Neural cell (in vitro differentiated cells): ENCODE measurements at regions not wholly inside any gene's neighbourhood (a gene's known extent, or its start where the extent isn't known, plus 50 kb on each side); places are given as distances from the start of the nearest gene placed in this dataset.

ENCODE experiments used
- H2AFZ ChIP-seq: fragments of 200-600, 300-800 bp; sonication (generic), shearing (Covaris generic); 2 replicates; pipeline ENCODE4 v1.6.0; 2014; ENCODE audit warnings: low read depth, mild to moderate bottlenecking, antibody characterized with exemption, low read length, moderate library complexity
- H3F3A ChIP-seq: fragments of 200-600 bp; shearing (Covaris generic); 2 replicates; pipeline ENCODE4 v1.6.1; 2016; ENCODE audit warnings: mild to moderate bottlenecking, moderate library complexity, mixed read lengths, antibody characterized with exemption, low read length; ENCODE audit not compliant: insufficient read depth, poor library complexity, severe bottlenecking
- H3K27ac ChIP-seq: fragments of 200-600, 300-800 bp; sonication (generic), shearing (Covaris generic); 2 replicates; pipeline ENCODE4 v1.5.1; 2014; ENCODE audit warnings: mild to moderate bottlenecking, low read length, moderate library complexity
- H3K27me3 ChIP-seq: fragments of 300-800, 200-600 bp; sonication (generic), shearing (Covaris generic); 2 replicates; pipeline ENCODE4 v1.6.0; 2014; ENCODE audit warnings: mild to moderate bottlenecking, low read depth, low read length, moderate library complexity; ENCODE audit not compliant: insufficient read depth
- H3K36me3 ChIP-seq: fragments of 300-800, 200-600 bp; sonication (generic), shearing (Covaris generic); 2 replicates; pipeline ENCODE4 v1.5.1; 2014; ENCODE audit warnings: mild to moderate bottlenecking, antibody characterized with exemption, low read length, moderate library complexity; ENCODE audit not compliant: insufficient read depth
- H3K4me2 ChIP-seq: fragments of 300-800, 200-600 bp; sonication (generic), shearing (Covaris generic); 2 replicates; pipeline ENCODE4 v1.6.0; 2014; ENCODE audit warnings: mild to moderate bottlenecking, low read length
- H3K4me3 ChIP-seq: fragments of 300-800, 200-600 bp; sonication (generic), shearing (Covaris generic); 2 replicates; pipeline ENCODE4 v1.5.1; 2014; ENCODE audit warnings: mild to moderate bottlenecking, low read length, moderate library complexity
- H3K79me2 ChIP-seq: fragments of 200-600 bp; shearing (Covaris generic); replicated peaks from 2 replicates; pipeline ENCODE4 v1.6.0; 2014; ENCODE audit warnings: mild to moderate bottlenecking, low read length, moderate library complexity; ENCODE audit not compliant: insufficient read depth
- H3K9ac ChIP-seq: fragments of 300-800, 200-600 bp; sonication (generic), shearing (Covaris generic); 2 replicates; pipeline ENCODE4 v1.6.1; 2016; ENCODE audit warnings: mild to moderate bottlenecking, low read length, mixed read lengths
- H3K9me2 ChIP-seq: fragments of 200-600 bp; shearing (Covaris generic); 2 replicates; pipeline ENCODE4 v1.6.1; 2016; ENCODE audit warnings: mild to moderate bottlenecking, low read length, mixed read lengths; ENCODE audit not compliant: insufficient read depth
- H3K9me3 ChIP-seq: fragments of 200-600, 300-800 bp; sonication (generic), shearing (Covaris generic); 2 replicates; pipeline ENCODE4 v1.6.1; 2016; ENCODE audit warnings: mild to moderate bottlenecking, mixed run types, low read length, moderate library complexity, mixed read lengths
- H4K20me1 ChIP-seq: fragments of 200-600 bp; shearing (Covaris generic); 2 replicates; pipeline ENCODE4 v1.6.1; 2016; ENCODE audit warnings: mild to moderate bottlenecking, mixed run types; ENCODE audit not compliant: insufficient read depth
- EP300 ChIP-seq: fragments of 450-650 bp; conservative IDR thresholded peaks from 2 replicates; pipeline ENCODE4 v1.6.1; 2014; ENCODE audit warnings: antibody characterized with exemption, mild to moderate bottlenecking, moderate library complexity; ENCODE audit not compliant: poor library complexity, severe bottlenecking
- EZH2 ChIP-seq: fragments of 200-600, 300-800 bp; shearing (Covaris generic), sonication (generic); IDR thresholded peaks from 2 replicates; pipeline ENCODE4 v1.6.1; 2014; ENCODE audit warnings: antibody characterized with exemption, low read length, borderline replicate concordance, mild to moderate bottlenecking; ENCODE audit not compliant: insufficient read depth, poor library complexity, severe bottlenecking
- MXI1 ChIP-seq: fragments of 450-650 bp; conservative IDR thresholded peaks from 2 replicates; pipeline ENCODE4 v1.6.1; 2014; ENCODE audit warnings: antibody characterized with exemption, mild to moderate bottlenecking; ENCODE audit not compliant: poor library complexity, severe bottlenecking
- POLR2AphosphoS5 ChIP-seq: IDR thresholded peaks from 2 replicates; pipeline ENCODE4 v1.6.1; 2012
- RAD21 ChIP-seq: fragments of 450-650 bp; conservative IDR thresholded peaks from 2 replicates; pipeline ENCODE4 v1.6.1; 2014; ENCODE audit warnings: antibody characterized with exemption, mild to moderate bottlenecking, moderate library complexity
- SMC3 ChIP-seq: fragments of 450-650 bp; conservative IDR thresholded peaks from 2 replicates; pipeline ENCODE4 v1.6.1; 2014; ENCODE audit warnings: antibody characterized with exemption, mild to moderate bottlenecking, moderate library complexity; ENCODE audit not compliant: poor library complexity
- TAF1 ChIP-seq: IDR thresholded peaks from 2 replicates; pipeline ENCODE4 v1.6.1; 2012; ENCODE audit warnings: low read depth
- TF ChIP-seq, protein P1 (sequence below): fragments of 450-650 bp; IDR thresholded peaks from 2 replicates; pipeline ENCODE4 v1.5.1; 2014; ENCODE audit warnings: antibody characterized with exemption, mild to moderate bottlenecking, moderate library complexity; ENCODE audit not compliant: poor library complexity, severe bottlenecking
- TF ChIP-seq, protein P2 (sequence below): IDR thresholded peaks from 2 replicates; pipeline ENCODE4 v1.6.1; 2012; ENCODE audit warnings: borderline replicate concordance

DNA sequence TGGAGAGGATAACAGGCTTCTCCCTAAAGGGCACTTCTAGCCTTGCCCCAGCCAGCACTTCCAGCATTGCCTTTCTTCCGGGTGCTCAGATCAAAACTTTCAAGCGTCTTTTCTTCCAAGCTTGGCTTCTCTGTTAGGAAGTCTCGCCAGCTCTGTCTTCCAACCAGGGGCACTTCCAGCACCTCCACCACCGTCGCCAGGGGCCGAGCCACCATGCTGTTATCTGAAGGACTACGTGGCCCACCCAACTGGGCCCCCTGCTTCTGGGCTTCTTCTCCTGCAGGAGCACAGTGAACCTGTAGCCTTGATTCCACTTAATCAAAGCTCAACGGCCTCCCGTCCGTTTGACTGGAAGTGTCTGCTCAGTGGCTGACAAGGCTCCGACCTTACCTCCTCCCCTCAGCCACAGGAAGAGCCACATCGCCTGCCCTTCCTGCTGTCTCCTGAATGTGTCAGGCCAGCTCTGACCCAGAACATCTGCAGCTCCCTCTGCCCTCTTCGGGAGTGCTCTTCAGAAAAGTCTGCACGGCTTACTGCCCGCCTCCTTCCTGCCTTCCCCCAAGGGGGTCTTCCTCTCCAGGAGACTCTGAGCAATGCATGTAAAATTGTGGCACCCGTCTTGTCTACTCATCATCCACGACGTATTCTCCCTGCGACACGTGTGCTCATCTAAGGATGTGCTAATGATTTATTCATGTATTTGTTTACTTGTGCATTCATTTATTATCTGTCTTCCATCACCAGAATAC, 527.0 kb downstream of the CDH26 start:
- no peak overlapping the region for H3K4me2 ChIP-seq
- TF ChIP-seq RAD21 (no peak), EP300 (no peak), MXI1 (no peak), TAF1 (no peak), POLR2AphosphoS5 (no peak), EZH2 (no peak), SMC3 (no peak)
- TF ChIP-seq, protein P1, sequence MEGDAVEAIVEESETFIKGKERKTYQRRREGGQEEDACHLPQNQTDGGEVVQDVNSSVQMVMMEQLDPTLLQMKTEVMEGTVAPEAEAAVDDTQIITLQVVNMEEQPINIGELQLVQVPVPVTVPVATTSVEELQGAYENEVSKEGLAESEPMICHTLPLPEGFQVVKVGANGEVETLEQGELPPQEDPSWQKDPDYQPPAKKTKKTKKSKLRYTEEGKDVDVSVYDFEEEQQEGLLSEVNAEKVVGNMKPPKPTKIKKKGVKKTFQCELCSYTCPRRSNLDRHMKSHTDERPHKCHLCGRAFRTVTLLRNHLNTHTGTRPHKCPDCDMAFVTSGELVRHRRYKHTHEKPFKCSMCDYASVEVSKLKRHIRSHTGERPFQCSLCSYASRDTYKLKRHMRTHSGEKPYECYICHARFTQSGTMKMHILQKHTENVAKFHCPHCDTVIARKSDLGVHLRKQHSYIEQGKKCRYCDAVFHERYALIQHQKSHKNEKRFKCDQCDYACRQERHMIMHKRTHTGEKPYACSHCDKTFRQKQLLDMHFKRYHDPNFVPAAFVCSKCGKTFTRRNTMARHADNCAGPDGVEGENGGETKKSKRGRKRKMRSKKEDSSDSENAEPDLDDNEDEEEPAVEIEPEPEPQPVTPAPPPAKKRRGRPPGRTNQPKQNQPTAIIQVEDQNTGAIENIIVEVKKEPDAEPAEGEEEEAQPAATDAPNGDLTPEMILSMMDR = no peak
- TF ChIP-seq, protein P2, sequence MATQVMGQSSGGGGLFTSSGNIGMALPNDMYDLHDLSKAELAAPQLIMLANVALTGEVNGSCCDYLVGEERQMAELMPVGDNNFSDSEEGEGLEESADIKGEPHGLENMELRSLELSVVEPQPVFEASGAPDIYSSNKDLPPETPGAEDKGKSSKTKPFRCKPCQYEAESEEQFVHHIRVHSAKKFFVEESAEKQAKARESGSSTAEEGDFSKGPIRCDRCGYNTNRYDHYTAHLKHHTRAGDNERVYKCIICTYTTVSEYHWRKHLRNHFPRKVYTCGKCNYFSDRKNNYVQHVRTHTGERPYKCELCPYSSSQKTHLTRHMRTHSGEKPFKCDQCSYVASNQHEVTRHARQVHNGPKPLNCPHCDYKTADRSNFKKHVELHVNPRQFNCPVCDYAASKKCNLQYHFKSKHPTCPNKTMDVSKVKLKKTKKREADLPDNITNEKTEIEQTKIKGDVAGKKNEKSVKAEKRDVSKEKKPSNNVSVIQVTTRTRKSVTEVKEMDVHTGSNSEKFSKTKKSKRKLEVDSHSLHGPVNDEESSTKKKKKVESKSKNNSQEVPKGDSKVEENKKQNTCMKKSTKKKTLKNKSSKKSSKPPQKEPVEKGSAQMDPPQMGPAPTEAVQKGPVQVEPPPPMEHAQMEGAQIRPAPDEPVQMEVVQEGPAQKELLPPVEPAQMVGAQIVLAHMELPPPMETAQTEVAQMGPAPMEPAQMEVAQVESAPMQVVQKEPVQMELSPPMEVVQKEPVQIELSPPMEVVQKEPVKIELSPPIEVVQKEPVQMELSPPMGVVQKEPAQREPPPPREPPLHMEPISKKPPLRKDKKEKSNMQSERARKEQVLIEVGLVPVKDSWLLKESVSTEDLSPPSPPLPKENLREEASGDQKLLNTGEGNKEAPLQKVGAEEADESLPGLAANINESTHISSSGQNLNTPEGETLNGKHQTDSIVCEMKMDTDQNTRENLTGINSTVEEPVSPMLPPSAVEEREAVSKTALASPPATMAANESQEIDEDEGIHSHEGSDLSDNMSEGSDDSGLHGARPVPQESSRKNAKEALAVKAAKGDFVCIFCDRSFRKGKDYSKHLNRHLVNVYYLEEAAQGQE = no peak
- no peak overlapping the region for H2AFZ ChIP-seq
- no peaks in the 10 kb centered on the region for H3K9me3 ChIP-seq
- H3K9ac ChIP-seq = no peak overlapping the region
- H3K27ac ChIP-seq = no peak overlapping the region
- H3F3A ChIP-seq = no peaks in the 10 kb centered on the region
- H3K79me2 ChIP-seq = no peaks in the 10 kb centered on the region
- no peaks in the 10 kb centered on the region for H4K20me1 ChIP-seq
- H3K36me3 ChIP-seq = no peaks in the 10 kb centered on the region
- no peak overlapping the region for H3K4me3 ChIP-seq
- H3K27me3 ChIP-seq = no peaks in the 10 kb centered on the region
- no peaks in the 10 kb centered on the region for H3K9me2 ChIP-seq

DNA sequence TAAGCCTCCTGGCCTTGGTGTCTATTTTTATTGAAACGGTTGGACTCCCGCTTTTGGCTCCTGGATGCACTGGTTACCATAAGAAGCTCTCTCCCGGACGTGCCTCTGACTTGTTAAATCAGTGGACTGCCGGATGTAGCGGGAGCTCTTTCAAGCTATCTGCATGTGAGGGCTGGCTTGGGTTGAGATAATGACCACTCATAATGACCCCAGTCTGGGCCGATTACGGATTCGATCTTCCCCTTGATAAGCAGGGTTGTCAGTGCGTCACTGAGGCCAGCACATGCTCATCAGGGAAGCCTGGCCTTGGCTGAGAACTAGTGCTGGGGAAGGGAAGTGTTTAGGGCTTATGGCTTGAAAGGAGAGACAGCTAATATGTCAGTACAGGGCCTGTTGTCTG, 528.1 kb downstream of the CDH26 start:
- H2AFZ ChIP-seq = no peak overlapping the region
- H3K9me2 ChIP-seq = no peaks in the 10 kb centered on the region
- TF ChIP-seq MXI1 (no peak), POLR2AphosphoS5 (no peak), RAD21 (no peak), EP300 (no peak), EZH2 (no peak), SMC3 (no peak), TAF1 (no peak)
- TF ChIP-seq, protein P1 = no peak
- TF ChIP-seq, protein P2 = no peak
- no peaks in the 10 kb centered on the region for H3K79me2 ChIP-seq
- H3K36me3 ChIP-seq = no peaks in the 10 kb centered on the region
- H3K27ac ChIP-seq = no peak overlapping the region
- no peaks in the 10 kb centered on the region for H3K27me3 ChIP-seq
- no peaks in the 10 kb centered on the region for H3K9me3 ChIP-seq
- no peak overlapping the region for H3K9ac ChIP-seq
- H3F3A ChIP-seq = no peaks in the 10 kb centered on the region
- no peaks in the 10 kb centered on the region for H4K20me1 ChIP-seq
- H3K4me2 ChIP-seq = no peak overlapping the region
- H3K4me3 ChIP-seq = no peak overlapping the region
